ENCODE measurements at regions not wholly inside any gene's neighbourhood (a gene's known extent, or its start where the extent isn't known, plus 50 kb on each side); places are given as distances from the start of the nearest gene placed in this dataset.

DNA sequence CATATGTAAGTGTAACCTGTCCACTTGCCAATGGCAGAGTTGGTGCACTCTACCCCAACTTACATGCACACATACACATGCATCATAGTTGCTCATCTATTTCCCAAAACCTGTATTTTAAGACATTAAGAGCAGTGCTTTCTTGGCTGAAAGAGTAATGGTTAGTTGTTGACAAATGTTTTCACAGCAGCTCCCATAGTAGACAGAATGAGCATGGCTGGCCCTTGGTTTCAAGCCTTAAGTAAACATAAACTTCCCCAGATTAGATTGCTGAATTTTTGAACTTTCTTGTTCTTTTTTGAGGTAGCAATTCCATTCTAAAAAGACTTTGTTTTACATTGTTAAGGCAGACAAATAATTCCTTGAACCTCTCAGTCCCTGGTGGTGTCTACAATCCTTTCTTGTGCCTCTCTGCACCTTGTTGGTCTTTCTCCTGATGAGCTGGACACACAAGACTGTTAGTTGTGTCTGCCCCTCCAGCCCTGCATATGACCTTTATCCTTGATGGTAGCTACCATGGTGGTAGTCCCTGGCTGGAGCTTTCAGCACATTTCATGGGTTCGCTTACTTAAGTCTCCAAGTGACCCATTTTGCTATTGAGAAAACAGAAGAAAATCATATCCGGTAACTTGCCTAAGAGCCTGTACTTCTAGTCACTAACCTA, 580.1 kb upstream of the ID2 start:
- BruUV-seq (replicated peaks) = no TSS peak
- peaks cover 24% of the 10 kb centered on the region for H3K27me3 ChIP-seq (ENCODE audit: insufficient read depth, low read length)
- no peaks in the 10 kb centered on the region for H3K4me1 ChIP-seq (ENCODE audit: control insufficient read depth in 1 of 2, insufficient read depth in 2 of 2, low read length in 2 of 2)
- ChIA-PET CTCF (no interaction called here), RAD21 (ENCODE audit: low non-redundant PET in 1 of 2, low total read pairs in 2 of 2, uncharacterized antibody in 2 of 2, unreplicated experiment in 2 of 2) (no interaction called here), POLR2A (no interaction called here)
- TF ChIP-seq POLR2A (IDR thresholded peaks at IDR 0.05; ENCODE audit: borderline replicate concordance, extremely low read depth, insufficient read depth, insufficient read length) = no peak
- no peak for TF ChIP-seq TCF7L2 (IDR thresholded peaks at IDR 0.05; ENCODE audit: borderline replicate concordance, extremely low read depth, insufficient read depth, insufficient read length)
- TF ChIP-seq RAD21 (IDR thresholded peaks at IDR 0.05; ENCODE audit: low read depth) = no peak
- no peak for TF ChIP-seq POLR2AphosphoS5 (IDR thresholded peaks at IDR 0.05; ENCODE audit: low read depth, low read length)
- TF ChIP-seq CBX3 (IDR thresholded peaks at IDR 0.05; ENCODE audit: low read depth) = no peak
- TF ChIP-seq ZFX (IDR thresholded peaks at IDR 0.05) = no peak
- intact Hi-C loops (cut with micrococcal nuclease) = loop anchor here (10.0 kb wide), 1 partner anchor 583 kb away; the partner anchor contains the start of gene ID2
- H3K4me3 ChIP-seq (replicated peaks in 1 of 2; ENCODE audit: low read depth in 1 of 2, low read length in 2 of 2) = no peak overlapping the region
- no peaks in the 10 kb centered on the region for H3K79me2 ChIP-seq (ENCODE audit: insufficient read depth, low read length)
- no peaks in the 10 kb centered on the region for H3K36me3 ChIP-seq (ENCODE audit: control insufficient read depth in 1 of 2, insufficient read depth in 2 of 2, low read length in 2 of 2)
- no peak overlapping the region for H2AFZ ChIP-seq (ENCODE audit: low read depth, low read length, poor library complexity, severe bottlenecking)
- H3K9ac ChIP-seq (ENCODE audit: low read length) = no peak overlapping the region
- DNase-seq (ENCODE audit: low read depth, low spot score) (no peak), ATAC-seq (no peak)
- H3K4me2 ChIP-seq (ENCODE audit: low read length) = no peak overlapping the region
- no peaks in the 10 kb centered on the region for H4K20me1 ChIP-seq (ENCODE audit: insufficient read depth)
- H3K27ac ChIP-seq (ENCODE audit: low read depth, low read length) = no peak overlapping the region
- no peaks in the 10 kb centered on the region for H3K9me3 ChIP-seq (ENCODE audit: control insufficient read depth in 1 of 2, insufficient read depth in 1 of 2, low read depth in 1 of 2, low read length in 2 of 2)
- no peaks in the 10 kb centered on the region for H3K9me2 ChIP-seq (ENCODE audit: insufficient read depth)

DNA sequence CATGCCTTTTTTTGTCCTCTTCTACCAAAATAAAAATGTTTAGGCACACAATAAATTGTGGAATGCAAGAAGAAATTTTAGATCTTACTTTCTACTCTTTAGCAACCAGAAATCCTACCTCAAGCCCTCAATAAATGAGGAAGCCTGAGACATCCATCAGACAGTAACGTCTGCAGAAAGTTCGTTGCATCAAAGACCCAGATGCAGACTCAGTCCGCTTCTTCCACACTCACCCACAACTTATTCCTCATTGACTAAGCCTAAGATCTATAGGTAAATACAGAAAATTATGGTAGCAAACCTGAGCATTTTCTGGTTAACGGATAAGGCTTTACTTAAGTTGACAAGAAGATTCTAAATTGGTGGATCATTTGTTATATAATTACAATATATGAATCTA, 579.4 kb upstream of the ID2 start:
- no TSS peak for BruUV-seq (replicated peaks)
- TF ChIP-seq CBX3 (IDR thresholded peaks at IDR 0.05; ENCODE audit: low read depth) = no peak
- TF ChIP-seq, protein P1, sequence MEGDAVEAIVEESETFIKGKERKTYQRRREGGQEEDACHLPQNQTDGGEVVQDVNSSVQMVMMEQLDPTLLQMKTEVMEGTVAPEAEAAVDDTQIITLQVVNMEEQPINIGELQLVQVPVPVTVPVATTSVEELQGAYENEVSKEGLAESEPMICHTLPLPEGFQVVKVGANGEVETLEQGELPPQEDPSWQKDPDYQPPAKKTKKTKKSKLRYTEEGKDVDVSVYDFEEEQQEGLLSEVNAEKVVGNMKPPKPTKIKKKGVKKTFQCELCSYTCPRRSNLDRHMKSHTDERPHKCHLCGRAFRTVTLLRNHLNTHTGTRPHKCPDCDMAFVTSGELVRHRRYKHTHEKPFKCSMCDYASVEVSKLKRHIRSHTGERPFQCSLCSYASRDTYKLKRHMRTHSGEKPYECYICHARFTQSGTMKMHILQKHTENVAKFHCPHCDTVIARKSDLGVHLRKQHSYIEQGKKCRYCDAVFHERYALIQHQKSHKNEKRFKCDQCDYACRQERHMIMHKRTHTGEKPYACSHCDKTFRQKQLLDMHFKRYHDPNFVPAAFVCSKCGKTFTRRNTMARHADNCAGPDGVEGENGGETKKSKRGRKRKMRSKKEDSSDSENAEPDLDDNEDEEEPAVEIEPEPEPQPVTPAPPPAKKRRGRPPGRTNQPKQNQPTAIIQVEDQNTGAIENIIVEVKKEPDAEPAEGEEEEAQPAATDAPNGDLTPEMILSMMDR (IDR thresholded peaks at IDR 0.05 in 2 of 3, conservative IDR thresholded peaks at IDR 0.05 in 1 of 3; ENCODE audit: borderline replicate concordance in 1 of 3, insufficient read depth in 1 of 3, low read depth in 2 of 3, low read length in 2 of 3) = no peak
- TF ChIP-seq EGR1 (IDR thresholded peaks at IDR 0.05; ENCODE audit: low read depth) = no peak
- no peak for TF ChIP-seq POLR2AphosphoS5 (IDR thresholded peaks at IDR 0.05; ENCODE audit: low read depth, low read length)
- TF ChIP-seq MAX (IDR thresholded peaks at IDR 0.05) = no peak
- TF ChIP-seq SIN3A (IDR thresholded peaks at IDR 0.05; ENCODE audit: low read depth) = no peak
- TF ChIP-seq SRF (IDR thresholded peaks at IDR 0.05; ENCODE audit: low read depth) = no peak
- TF ChIP-seq CEBPB (IDR thresholded peaks at IDR 0.05; ENCODE audit: low read depth) = no peak
- TF ChIP-seq ELF1 (IDR thresholded peaks at IDR 0.05; ENCODE audit: borderline replicate concordance, low read depth) = no peak
- TF ChIP-seq ATF3 (IDR thresholded peaks at IDR 0.05) = no peak
- TF ChIP-seq YY1 (IDR thresholded peaks at IDR 0.05; ENCODE audit: extremely low read depth, insufficient replicate concordance, low read depth, low read length) = no peak
- no peak for TF ChIP-seq RAD21 (IDR thresholded peaks at IDR 0.05; ENCODE audit: low read depth)
- TF ChIP-seq ZFX (IDR thresholded peaks at IDR 0.05) = no peak
- TF ChIP-seq ZNF274 (IDR thresholded peaks at IDR 0.05; ENCODE audit: low read depth, low read length) = no peak
- TF ChIP-seq JUND (IDR thresholded peaks at IDR 0.05) = no peak

More for the DNA sequence above, 579.4 kb upstream of the ID2 start:
- Histone ChIP-seq H3K79me2 (ENCODE audit: insufficient read depth, low read length) (no peaks in the 10 kb centered on the region), H3K27ac (ENCODE audit: low read depth, low read length) (no peak overlapping the region), H3K9me2 (ENCODE audit: insufficient read depth) (no peaks in the 10 kb centered on the region), H3K27me3 (ENCODE audit: insufficient read depth, low read length) (peaks cover 24% of the 10 kb centered on the region), H3K4me2 (ENCODE audit: low read length) (no peak overlapping the region), H3K9ac (ENCODE audit: low read length) (no peak overlapping the region), H2AFZ (ENCODE audit: low read depth, low read length, poor library complexity, severe bottlenecking) (no peak overlapping the region), H3K4me1 (ENCODE audit: control insufficient read depth in 1 of 2, insufficient read depth in 2 of 2, low read length in 2 of 2) (no peaks in the 10 kb centered on the region), H4K20me1 (ENCODE audit: insufficient read depth) (no peaks in the 10 kb centered on the region), H3K9me3 (ENCODE audit: control insufficient read depth in 1 of 2, insufficient read depth in 1 of 2, low read depth in 1 of 2, low read length in 2 of 2) (no peaks in the 10 kb centered on the region), H3K36me3 (ENCODE audit: control insufficient read depth in 1 of 2, insufficient read depth in 2 of 2, low read length in 2 of 2) (no peaks in the 10 kb centered on the region), H3K4me3 (replicated peaks in 1 of 2; ENCODE audit: low read depth in 1 of 2, low read length in 2 of 2) (no peak overlapping the region)
- ATAC-seq (no peak), DNase-seq (ENCODE audit: low read depth, low spot score) (no peak)
- RAD21 ChIA-PET (ENCODE audit: low non-redundant PET in 1 of 2, low total read pairs in 2 of 2, uncharacterized antibody in 2 of 2, unreplicated experiment in 2 of 2) = no interaction called here
- CTCF ChIA-PET = no interaction called here
- intact Hi-C loops (cut with micrococcal nuclease) = loop anchor here (10.0 kb wide), 1 partner anchor 582 kb away; the partner anchor contains the start of gene ID2
- POLR2A ChIA-PET = no interaction called here
